ENCODE measurements at regions not wholly inside any gene's neighbourhood (a gene's known extent, or its start where the extent isn't known, plus 50 kb on each side); places are given as distances from the start of the nearest gene placed in this dataset.

- TF ChIP-seq CTCF (IDR thresholded peaks at IDR 0.05): no peak
- H3K36me3 ChIP-seq: no peaks in the 10 kb centered on the region
- H3K27ac ChIP-seq: no peak overlapping the region
- no peaks in the 10 kb centered on the region for H3K27me3 ChIP-seq
- H3K4me3 ChIP-seq (ENCODE audit: low read depth in 1 of 2, low read length in 1 of 2): no peak overlapping the region
- no peaks in the 10 kb centered on the region for H3K9me3 ChIP-seq
- H3K4me1 ChIP-seq (ENCODE audit: control insufficient read depth in 1 of 2, insufficient read depth in 1 of 2, low read depth in 1 of 2, low read length in 1 of 2): no peaks in the 10 kb centered on the region
Observed at GRCh38 chr3:180267202-180267843, 230.6 kb upstream of the PEX5L start.

GRCh38 chr3:180274536-180274935 lies 237.8 kb upstream of the PEX5L start:
- TF ChIP-seq CTCF (IDR thresholded peaks at IDR 0.05): no peak
- no peaks in the 10 kb centered on the region for H3K4me1 ChIP-seq (ENCODE audit: control insufficient read depth in 1 of 2, insufficient read depth in 1 of 2, low read depth in 1 of 2, low read length in 1 of 2)
- no peak overlapping the region for H3K27ac ChIP-seq
- no peaks in the 10 kb centered on the region for H3K36me3 ChIP-seq
- H3K4me3 ChIP-seq (ENCODE audit: low read depth in 1 of 2, low read length in 1 of 2): no peak overlapping the region
- no peaks in the 10 kb centered on the region for H3K9me3 ChIP-seq
- H3K27me3 ChIP-seq: no peaks in the 10 kb centered on the region

GRCh38 chr3:180275176-180275575 lies 238.4 kb upstream of the PEX5L start:
- Histone ChIP-seq H3K36me3 (no peaks in the 10 kb centered on the region), H3K4me3 (ENCODE audit: low read depth in 1 of 2, low read length in 1 of 2) (no peak overlapping the region), H3K9me3 (no peaks in the 10 kb centered on the region), H3K4me1 (ENCODE audit: control insufficient read depth in 1 of 2, insufficient read depth in 1 of 2, low read depth in 1 of 2, low read length in 1 of 2) (no peaks in the 10 kb centered on the region), H3K27ac (no peak overlapping the region), H3K27me3 (no peaks in the 10 kb centered on the region)
- TF ChIP-seq CTCF (IDR thresholded peaks at IDR 0.05): no peak

- H3K27ac ChIP-seq: no peak overlapping the region
- TF ChIP-seq CTCF (IDR thresholded peaks at IDR 0.05): no peak
- H3K9me3 ChIP-seq: no peaks in the 10 kb centered on the region
- H3K4me1 ChIP-seq (ENCODE audit: control insufficient read depth in 1 of 2, insufficient read depth in 1 of 2, low read depth in 1 of 2, low read length in 1 of 2): no peaks in the 10 kb centered on the region
- H3K27me3 ChIP-seq: no peaks in the 10 kb centered on the region
- no peak overlapping the region for H3K4me3 ChIP-seq (ENCODE audit: low read depth in 1 of 2, low read length in 1 of 2)
- no peaks in the 10 kb centered on the region for H3K36me3 ChIP-seq
Observed at GRCh38 chr3:180277041-180277440, 240.3 kb upstream of the PEX5L start.

GRCh38 chr3:180278583-180279188 lies 241.9 kb upstream of the PEX5L start:
- Histone ChIP-seq H3K27me3 (no peaks in the 10 kb centered on the region), H3K4me3 (ENCODE audit: low read depth in 1 of 2, low read length in 1 of 2) (no peak overlapping the region), H3K9me3 (no peaks in the 10 kb centered on the region), H3K27ac (no peak overlapping the region), H3K36me3 (no peaks in the 10 kb centered on the region), H3K4me1 (ENCODE audit: control insufficient read depth in 1 of 2, insufficient read depth in 1 of 2, low read depth in 1 of 2, low read length in 1 of 2) (no peaks in the 10 kb centered on the region)
- TF ChIP-seq CTCF (IDR thresholded peaks at IDR 0.05): no peak

All from neutrophil (primary cell).